Neural cell (in vitro differentiated cells): ENCODE measurements at regions not wholly inside any gene's neighbourhood (a gene's known extent, or its start where the extent isn't known, plus 50 kb on each side); places are given as distances from the start of the nearest gene placed in this dataset.

Source experiments
- CTCF ChIP-seq: fragments of 450-650 bp; IDR thresholded peaks from 2 replicates; pipeline ENCODE4 v1.5.1; 2014; ENCODE audit warnings: antibody characterized with exemption, mild to moderate bottlenecking, moderate library complexity; ENCODE audit not compliant: poor library complexity, severe bottlenecking
- EP300 ChIP-seq: fragments of 450-650 bp; conservative IDR thresholded peaks from 2 replicates; pipeline ENCODE4 v1.6.1; 2014; ENCODE audit warnings: antibody characterized with exemption, mild to moderate bottlenecking, moderate library complexity; ENCODE audit not compliant: poor library complexity, severe bottlenecking
- EZH2 ChIP-seq: fragments of 200-600, 300-800 bp; shearing (Covaris generic), sonication (generic); IDR thresholded peaks from 2 replicates; pipeline ENCODE4 v1.6.1; 2014; ENCODE audit warnings: antibody characterized with exemption, low read length, borderline replicate concordance, mild to moderate bottlenecking; ENCODE audit not compliant: insufficient read depth, poor library complexity, severe bottlenecking
- POLR2AphosphoS5 ChIP-seq: IDR thresholded peaks from 2 replicates; pipeline ENCODE4 v1.6.1; 2012
- SMC3 ChIP-seq: fragments of 450-650 bp; conservative IDR thresholded peaks from 2 replicates; pipeline ENCODE4 v1.6.1; 2014; ENCODE audit warnings: antibody characterized with exemption, mild to moderate bottlenecking, moderate library complexity; ENCODE audit not compliant: poor library complexity

DNA sequence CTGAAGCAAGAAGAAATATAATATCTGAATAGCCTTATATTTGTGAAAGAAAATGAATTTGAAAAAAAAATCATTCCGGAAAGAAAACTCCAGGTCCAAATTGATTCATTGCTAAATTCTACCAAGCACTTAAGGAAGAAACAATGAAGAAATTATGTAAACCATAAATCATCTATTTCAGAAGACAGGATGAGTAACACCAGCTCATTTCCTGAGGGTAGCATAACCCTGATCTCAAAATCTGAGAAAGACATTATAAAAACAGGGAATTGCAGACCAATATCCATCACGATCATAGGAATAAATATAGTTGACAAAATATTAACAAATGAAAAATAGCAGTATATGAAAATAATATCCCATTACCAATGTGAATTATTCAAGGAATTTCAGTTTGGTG, 70.1 kb upstream of the RAB18 start:
- TF ChIP-seq EZH2, result no peak
- no peak for TF ChIP-seq EP300
- no peak for TF ChIP-seq CTCF
- TF ChIP-seq SMC3, result no peak
- no peak for TF ChIP-seq POLR2AphosphoS5
